GM10248 (cell line): ENCODE measurements at regions not wholly inside any gene's neighbourhood (a gene's known extent, or its start where the extent isn't known, plus 50 kb on each side); places are given as distances from the start of the nearest gene placed in this dataset.

Source experiments
- CTCF ChIA-PET: fragments of 300-600 bp; sonication (Branson Sonifier 250); formaldehyde crosslinking; extraction: SDS; loops from one replicate; lab custom pipeline; 2021; ENCODE audit warnings: antibody characterized with exemption; lab: Yijun Ruan, JAX
- POLR2A ChIA-PET: fragments of 350-650 bp; sonication (Branson Sonifier 250); formaldehyde crosslinking; extraction: SDS; loops from one replicate; lab custom pipeline; 2020; ENCODE audit warnings: antibody characterized with exemption; lab: Yijun Ruan, JAX
- DNase-seq: peaks from one replicate; pipeline ENCODE4 v3.0.0; 2012; ENCODE audit errors: extremely low spot score
- TF ChIP-seq, protein P1 (sequence below): IDR thresholded peaks from 2 replicates; pipeline ENCODE4 v1.5.1; 2012; ENCODE audit warnings: mild to moderate bottlenecking, low read depth; ENCODE audit errors: extremely low read depth, missing control alignments, control extremely low read depth

DNA sequence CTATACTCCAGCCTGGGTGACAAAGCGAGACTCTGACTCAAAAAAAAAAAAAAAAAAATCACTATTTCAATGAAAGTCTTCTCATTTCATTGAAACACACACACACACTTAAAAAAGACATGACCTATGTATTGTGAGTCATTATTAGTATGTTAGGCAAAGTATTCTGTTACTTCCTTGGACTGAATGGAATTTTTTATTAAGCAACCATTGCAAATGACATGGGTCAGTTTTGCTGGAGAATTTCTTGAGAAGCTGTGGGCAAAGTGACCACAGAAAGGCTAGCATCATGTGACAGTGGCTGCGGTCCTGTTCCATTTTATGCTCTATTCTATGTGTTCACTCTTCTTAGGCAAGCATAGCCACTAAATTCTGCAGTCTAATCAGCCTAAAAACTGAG lies 695.7 kb downstream of the TDRD15 start:
- ChIA-PET POLR2A (no interaction called here), CTCF (interaction anchor here (0.9 to 1.9 kb wide), 2 partner anchors 15 to 17 kb away, joined by 4 to 5 read pairs; no protein-coding TSS in a partner anchor)
- TF ChIP-seq, protein P1, sequence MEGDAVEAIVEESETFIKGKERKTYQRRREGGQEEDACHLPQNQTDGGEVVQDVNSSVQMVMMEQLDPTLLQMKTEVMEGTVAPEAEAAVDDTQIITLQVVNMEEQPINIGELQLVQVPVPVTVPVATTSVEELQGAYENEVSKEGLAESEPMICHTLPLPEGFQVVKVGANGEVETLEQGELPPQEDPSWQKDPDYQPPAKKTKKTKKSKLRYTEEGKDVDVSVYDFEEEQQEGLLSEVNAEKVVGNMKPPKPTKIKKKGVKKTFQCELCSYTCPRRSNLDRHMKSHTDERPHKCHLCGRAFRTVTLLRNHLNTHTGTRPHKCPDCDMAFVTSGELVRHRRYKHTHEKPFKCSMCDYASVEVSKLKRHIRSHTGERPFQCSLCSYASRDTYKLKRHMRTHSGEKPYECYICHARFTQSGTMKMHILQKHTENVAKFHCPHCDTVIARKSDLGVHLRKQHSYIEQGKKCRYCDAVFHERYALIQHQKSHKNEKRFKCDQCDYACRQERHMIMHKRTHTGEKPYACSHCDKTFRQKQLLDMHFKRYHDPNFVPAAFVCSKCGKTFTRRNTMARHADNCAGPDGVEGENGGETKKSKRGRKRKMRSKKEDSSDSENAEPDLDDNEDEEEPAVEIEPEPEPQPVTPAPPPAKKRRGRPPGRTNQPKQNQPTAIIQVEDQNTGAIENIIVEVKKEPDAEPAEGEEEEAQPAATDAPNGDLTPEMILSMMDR: no peak
- no peak for DNase-seq

DNA sequence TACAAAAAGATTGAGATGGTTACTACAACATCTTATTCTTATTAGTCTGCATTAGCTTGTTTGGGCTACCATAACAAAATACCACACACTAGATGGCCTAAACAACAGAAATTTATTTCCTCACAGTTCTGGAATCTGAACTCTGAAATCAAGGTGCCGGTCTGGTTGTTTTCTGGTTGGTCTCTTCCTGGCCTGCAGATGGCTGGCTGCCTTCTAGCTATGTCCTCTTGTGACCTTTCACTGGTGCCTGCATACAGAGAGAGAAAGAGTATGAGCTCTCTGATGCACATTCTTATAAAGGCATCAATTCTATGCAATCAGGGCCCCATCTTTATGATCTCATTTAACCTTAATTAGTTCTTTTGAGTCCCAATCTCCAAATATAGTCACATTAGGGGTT lies 696.5 kb downstream of the TDRD15 start:
- POLR2A ChIA-PET: no interaction called here

DNA sequence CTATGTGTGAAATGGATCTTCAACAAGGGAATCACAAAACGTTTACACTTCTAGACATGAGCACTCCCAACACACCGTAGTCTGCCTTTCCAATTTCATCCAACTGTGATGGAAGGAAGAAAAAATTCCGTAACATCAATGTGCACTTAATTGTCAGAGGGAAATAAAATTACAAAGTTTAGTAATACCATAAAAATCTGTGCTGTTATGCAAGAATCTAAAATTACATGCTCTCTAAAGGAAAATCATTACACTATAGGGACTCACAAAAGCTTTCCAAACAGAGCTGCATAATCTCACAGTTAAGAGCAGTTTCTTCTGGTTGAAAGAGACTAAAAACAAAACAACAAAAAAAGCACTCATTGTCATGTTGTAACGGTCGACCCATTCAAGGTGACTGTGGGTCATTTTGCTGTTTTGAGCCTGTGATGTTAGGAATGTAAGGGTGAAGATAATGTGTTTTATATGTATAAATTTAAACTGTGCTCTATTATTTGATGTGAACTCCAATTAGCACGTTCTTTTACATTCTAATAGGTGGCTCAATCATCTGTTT lies 698.0 kb downstream of the TDRD15 start:
- ChIA-PET CTCF (interaction anchor here (1.9 kb wide), 1 partner anchor 19 kb away, joined by 5 read pairs; no protein-coding TSS in a partner anchor), POLR2A (no interaction called here)
- DNase-seq: no peak
- TF ChIP-seq, protein P1: no peak

More for the DNA sequence above, 696.5 kb downstream of the TDRD15 start:
- no peak for DNase-seq
- CTCF ChIA-PET: interaction anchor here (0.9 to 1.9 kb wide), 2 partner anchors 17 to 23 kb away, joined by 3 to 5 read pairs; no protein-coding TSS in a partner anchor
- TF ChIP-seq, protein P1: no peak

DNA sequence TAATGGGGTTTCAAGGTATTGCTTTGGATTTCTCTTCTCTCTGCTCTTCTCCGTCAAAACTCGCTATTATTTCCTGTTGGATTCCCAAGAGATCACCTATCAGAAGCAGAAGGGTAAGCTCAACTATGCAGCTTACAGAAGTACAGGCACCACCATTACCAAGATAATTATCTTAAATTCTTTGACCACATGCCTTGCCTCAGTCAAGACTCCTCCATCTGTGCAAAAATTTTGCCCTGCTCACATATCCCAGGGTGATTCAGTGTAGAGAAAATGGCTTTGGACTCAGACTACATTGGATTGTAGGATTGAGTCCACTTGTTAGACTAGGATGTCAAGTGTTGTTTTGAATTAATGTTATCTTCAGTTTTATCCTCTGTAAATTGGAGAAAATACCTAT lies 698.7 kb downstream of the TDRD15 start:
- TF ChIP-seq, protein P1: no peak
- ChIA-PET POLR2A (no interaction called here), CTCF (no interaction called here)
- no peak for DNase-seq

DNA sequence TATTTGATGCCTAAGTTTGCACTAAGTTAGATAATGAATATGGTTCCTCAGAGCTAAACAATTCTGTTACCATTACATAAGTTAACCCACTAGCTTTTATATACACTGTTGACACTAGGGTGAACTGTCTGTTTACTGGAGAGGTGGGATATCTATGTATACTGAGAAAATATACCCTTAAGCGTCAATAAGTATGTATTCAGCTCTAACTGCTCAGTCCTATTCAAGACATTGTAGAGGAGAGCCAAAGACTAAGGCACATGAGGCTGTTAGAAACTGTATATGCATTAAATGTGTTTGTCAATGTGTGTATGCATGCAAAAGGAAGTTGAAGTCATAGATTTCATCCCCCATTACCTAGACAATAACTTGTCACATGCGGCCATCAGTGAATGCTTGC lies 710.0 kb downstream of the TDRD15 start:
- TF ChIP-seq, protein P1: no peak
- ChIA-PET CTCF (interaction anchor here (1.7 kb wide), 1 partner anchor 15 kb away, joined by 4 read pairs; no protein-coding TSS in a partner anchor), POLR2A (no interaction called here)
- no peak for DNase-seq

DNA sequence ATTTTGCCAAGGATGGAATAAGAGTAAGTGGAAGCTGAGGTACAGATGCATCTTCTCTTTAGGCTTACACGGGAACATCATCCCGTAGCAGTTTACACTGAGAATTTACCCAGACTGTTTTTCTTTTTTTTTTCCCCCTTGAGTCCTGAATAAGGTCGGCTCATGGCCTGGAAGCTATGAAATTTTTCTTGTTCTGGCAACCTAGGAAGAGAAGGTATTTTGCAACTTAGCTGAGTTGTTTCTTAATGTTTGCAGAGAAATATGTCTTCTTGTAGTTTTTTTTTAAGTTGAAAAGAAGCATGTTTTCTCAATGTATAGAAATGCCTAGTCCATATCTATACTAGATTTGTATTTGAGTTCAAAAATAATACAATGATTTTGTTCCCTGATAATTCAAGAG lies 712.5 kb downstream of the TDRD15 start:
- ChIA-PET POLR2A (no interaction called here), CTCF (no interaction called here)
- TF ChIP-seq, protein P1: no peak
- no peak for DNase-seq
